ENCODE measurements at regions not wholly inside any gene's neighbourhood (a gene's known extent, or its start where the extent isn't known, plus 50 kb on each side); places are given as distances from the start of the nearest gene placed in this dataset.
"Not testable (repeated sequence)": the region's sequence is repeated elsewhere in the genome, so short reads cannot be mapped to it uniquely, and the experiment has no call there.

DNA sequence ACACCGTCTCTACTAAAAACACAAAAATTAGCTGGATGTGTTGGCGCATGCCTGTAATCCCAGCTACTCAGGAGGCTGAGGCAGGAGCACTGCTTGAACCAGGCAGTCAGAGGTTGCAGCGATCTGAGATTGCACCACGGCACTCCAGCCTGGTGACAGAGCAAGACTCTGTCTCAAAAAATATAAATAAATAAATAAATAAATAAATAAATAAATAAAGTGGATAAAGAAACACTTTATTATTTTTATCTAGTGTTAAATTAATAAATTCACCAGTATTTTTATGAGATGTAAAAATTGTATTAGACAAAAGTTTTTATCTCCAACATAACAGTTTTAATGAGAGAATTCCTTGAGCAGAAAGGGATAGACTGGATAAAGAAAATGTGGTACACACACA is 839.3 kb downstream of the DIAPH3 start:
- ATAC-seq (replicated peaks in 1 of 2); H3K36me3 Mint-ChIP-seq (ENCODE audit: insufficient read depth in 2 of 2); DNase-seq; H3K9me3 Mint-ChIP-seq; H3K27me3 Mint-ChIP-seq (ENCODE audit: low read depth); H3K4me3 Mint-ChIP-seq; H3K4me1 Mint-ChIP-seq (ENCODE audit: low read depth); H3K27ac Mint-ChIP-seq: not testable (repeated sequence)

- no peak overlapping the region for H3K4me3 Mint-ChIP-seq
- H3K27me3 Mint-ChIP-seq (ENCODE audit: low read depth), result no peaks in the 10 kb centered on the region
- DNase-seq, result no peak
- H3K27ac Mint-ChIP-seq, result no peak overlapping the region
- peaks cover 0 to 2% of the 10 kb centered on the region in 2 donors for H3K9me3 Mint-ChIP-seq
- no peaks in the 10 kb centered on the region for H3K4me1 Mint-ChIP-seq (ENCODE audit: low read depth)
- no peak for ATAC-seq (replicated peaks in 1 of 2)
- H3K36me3 Mint-ChIP-seq (ENCODE audit: insufficient read depth in 2 of 2), result no peaks in the 10 kb centered on the region
Measured at GRCh38 chr13:59326717-59327116, 837.0 kb downstream of the DIAPH3 start.

DNA sequence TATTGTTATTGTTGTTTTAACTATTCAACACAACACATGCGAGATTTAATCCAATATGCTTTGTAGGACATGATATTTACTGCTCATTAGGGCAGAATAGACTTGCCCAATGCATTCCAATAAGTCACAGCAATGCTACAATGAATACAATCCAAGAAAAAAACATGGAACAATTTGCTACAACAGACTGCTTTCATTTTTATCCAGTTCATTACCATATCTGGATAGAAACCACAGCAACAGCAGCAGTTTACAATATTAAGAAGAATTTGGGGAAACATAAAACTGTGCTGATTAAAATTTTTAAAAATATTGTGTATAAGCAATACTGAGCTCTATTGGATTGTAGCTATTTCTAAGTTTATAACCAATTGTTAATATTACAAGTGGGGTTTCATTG is 833.0 kb downstream of the DIAPH3 start:
- no peaks in the 10 kb centered on the region for H3K4me1 Mint-ChIP-seq (ENCODE audit: low read depth)
- H3K27ac Mint-ChIP-seq, result no peak overlapping the region
- no peaks in the 10 kb centered on the region for H3K27me3 Mint-ChIP-seq (ENCODE audit: low read depth)
- peaks cover 0 to 2% of the 10 kb centered on the region in 2 donors for H3K9me3 Mint-ChIP-seq
- no peak for DNase-seq
- ATAC-seq (replicated peaks in 1 of 2), result no peak
- H3K36me3 Mint-ChIP-seq (ENCODE audit: insufficient read depth in 2 of 2), result no peaks in the 10 kb centered on the region
- H3K4me3 Mint-ChIP-seq, result no peak overlapping the region

GRCh38 chr13:59332966-59333365 is 830.8 kb downstream of the DIAPH3 start:
- no peaks in the 10 kb centered on the region for H3K36me3 Mint-ChIP-seq (ENCODE audit: insufficient read depth in 2 of 2)
- H3K4me3 Mint-ChIP-seq, result no peak overlapping the region
- ATAC-seq (replicated peaks in 1 of 2), result no peak
- no peaks in the 10 kb centered on the region for H3K9me3 Mint-ChIP-seq
- no peak overlapping the region for H3K27ac Mint-ChIP-seq
- no peak for DNase-seq
- no peaks in the 10 kb centered on the region for H3K27me3 Mint-ChIP-seq (ENCODE audit: low read depth)
- H3K4me1 Mint-ChIP-seq (ENCODE audit: low read depth), result no peaks in the 10 kb centered on the region

DNA sequence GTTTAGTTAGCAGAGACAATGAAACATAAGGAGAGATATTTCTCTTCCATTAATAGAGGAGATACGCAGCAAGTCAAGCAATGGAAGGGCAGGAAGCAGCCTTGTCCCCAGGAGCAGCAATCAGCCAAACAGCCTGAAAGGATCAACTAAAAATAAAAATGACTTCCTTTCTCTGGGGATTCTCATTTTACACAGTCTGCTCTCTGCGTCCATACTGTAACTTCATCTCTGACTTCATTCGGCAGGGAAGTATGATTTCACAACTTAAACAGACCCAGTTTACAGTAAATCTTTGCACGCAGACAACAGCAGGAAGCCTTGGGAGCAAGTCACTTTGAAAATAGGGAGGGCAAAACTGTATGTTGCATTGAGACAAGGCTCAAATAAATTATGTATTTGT is 826.7 kb downstream of the DIAPH3 start:
- H3K27me3 Mint-ChIP-seq (ENCODE audit: low read depth), result no peaks in the 10 kb centered on the region

DNA sequence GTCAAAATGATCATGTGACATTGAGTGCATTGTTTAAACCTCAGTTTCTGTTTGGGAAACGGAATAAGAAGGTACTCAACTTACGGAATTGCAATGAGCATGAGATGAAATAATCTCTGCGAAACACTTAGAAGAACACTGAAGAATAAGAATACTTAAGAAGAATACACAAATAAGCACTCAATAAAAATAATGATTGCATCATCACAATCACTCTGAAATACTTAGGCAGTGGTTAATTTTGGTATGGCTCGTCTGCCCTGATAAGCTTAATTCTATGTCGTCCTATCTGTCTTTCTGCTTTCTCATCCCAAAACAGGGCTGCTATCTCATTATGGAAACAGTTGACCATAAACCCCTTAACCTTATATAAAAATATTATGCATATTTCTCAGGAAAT is 823.6 kb downstream of the DIAPH3 start:
- no peaks in the 10 kb centered on the region for H3K4me1 Mint-ChIP-seq (ENCODE audit: low read depth)
- no peaks in the 10 kb centered on the region for H3K36me3 Mint-ChIP-seq (ENCODE audit: insufficient read depth in 2 of 2)

More for the DNA sequence above, 826.7 kb downstream of the DIAPH3 start:
- H3K9me3 Mint-ChIP-seq, result no peaks in the 10 kb centered on the region
- H3K27ac Mint-ChIP-seq, result no peak overlapping the region
- ATAC-seq (replicated peaks in 1 of 2) (no peak), DNase-seq (no peak)
- no peaks in the 10 kb centered on the region for H3K4me1 Mint-ChIP-seq (ENCODE audit: low read depth)
- H3K36me3 Mint-ChIP-seq (ENCODE audit: insufficient read depth in 2 of 2), result no peaks in the 10 kb centered on the region
- no peak overlapping the region for H3K4me3 Mint-ChIP-seq

GRCh38 chr13:59340581-59340980 is 823.1 kb downstream of the DIAPH3 start:
- Mint-ChIP-seq H3K36me3 (ENCODE audit: insufficient read depth in 2 of 2) (no peaks in the 10 kb centered on the region), H3K4me1 (ENCODE audit: low read depth) (no peaks in the 10 kb centered on the region), H3K4me3 (no peak overlapping the region), H3K27ac (no peak overlapping the region), H3K9me3 (no peaks in the 10 kb centered on the region), H3K27me3 (ENCODE audit: low read depth) (no peaks in the 10 kb centered on the region)
- DNase-seq (no peak), ATAC-seq (replicated peaks in 1 of 2) (no peak)

More for the DNA sequence above, 823.6 kb downstream of the DIAPH3 start:
- Mint-ChIP-seq H3K27ac (no peak overlapping the region), H3K9me3 (no peaks in the 10 kb centered on the region), H3K27me3 (ENCODE audit: low read depth) (no peaks in the 10 kb centered on the region), H3K4me3 (no peak overlapping the region)
- ATAC-seq (replicated peaks in 1 of 2) (no peak), DNase-seq (no peak)

GRCh38 chr13:59342400-59342799 is 821.3 kb downstream of the DIAPH3 start:
- no peaks in the 10 kb centered on the region for H3K36me3 Mint-ChIP-seq (ENCODE audit: insufficient read depth in 2 of 2)

GRCh38 chr13:59343132-59343531 is 820.6 kb downstream of the DIAPH3 start:
- DNase-seq, result no peak
- H3K4me1 Mint-ChIP-seq (ENCODE audit: low read depth), result no peaks in the 10 kb centered on the region
- no peaks in the 10 kb centered on the region for H3K27me3 Mint-ChIP-seq (ENCODE audit: low read depth)
- ATAC-seq (replicated peaks in 1 of 2), result no peak
- no peaks in the 10 kb centered on the region for H3K36me3 Mint-ChIP-seq (ENCODE audit: insufficient read depth in 2 of 2)
- H3K9me3 Mint-ChIP-seq, result no peaks in the 10 kb centered on the region
- H3K27ac Mint-ChIP-seq, result no peak overlapping the region
- no peak overlapping the region for H3K4me3 Mint-ChIP-seq

More at GRCh38 chr13:59342400-59342799, 821.3 kb downstream of the DIAPH3 start:
- Mint-ChIP-seq H3K4me3 (no peak overlapping the region), H3K27me3 (ENCODE audit: low read depth) (no peaks in the 10 kb centered on the region), H3K4me1 (ENCODE audit: low read depth) (no peaks in the 10 kb centered on the region), H3K9me3 (no peaks in the 10 kb centered on the region), H3K27ac (no peak overlapping the region)
- ATAC-seq (replicated peaks in 1 of 2), result no peak
- no peak for DNase-seq

DNA sequence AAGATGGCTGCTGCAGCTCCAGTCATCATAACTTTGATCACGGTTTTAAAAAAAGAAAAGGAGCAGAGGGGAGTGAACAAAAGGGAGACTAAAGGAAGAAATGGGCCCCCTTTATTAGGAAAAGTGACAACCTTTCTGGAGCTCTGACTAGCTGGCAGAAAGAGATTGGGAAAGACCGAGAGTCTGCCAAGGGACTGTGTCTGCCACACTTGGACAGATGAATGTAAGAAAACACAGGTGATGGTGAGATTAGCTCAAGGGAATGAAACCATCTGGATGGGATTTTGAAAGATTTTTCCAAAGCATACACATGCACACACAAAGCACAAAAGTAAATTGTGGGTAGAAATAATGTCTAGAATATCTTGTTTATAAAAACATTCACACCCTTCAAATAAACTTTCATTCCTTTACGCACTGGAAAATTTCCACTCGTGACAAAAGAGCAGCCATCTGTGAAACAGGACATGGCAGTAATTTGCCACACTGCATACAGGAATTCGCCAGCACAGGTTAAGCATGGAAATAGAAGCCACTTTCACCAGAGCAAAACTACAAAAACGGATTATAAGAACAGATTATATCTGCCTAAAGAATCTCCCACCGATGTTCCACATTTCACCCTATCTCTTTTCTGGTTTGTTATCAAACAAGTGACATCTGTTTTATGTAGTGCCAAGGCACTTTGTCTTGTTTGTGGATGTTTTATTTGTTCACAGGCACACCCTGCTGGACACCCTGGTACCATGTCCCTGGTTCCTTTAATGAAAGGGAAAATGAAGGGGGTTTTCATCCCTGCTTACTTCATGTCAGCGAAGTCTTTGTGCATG is 819.5 kb downstream of the DIAPH3 start:
- H3K9me3 Mint-ChIP-seq, result no peaks in the 10 kb centered on the region

DNA sequence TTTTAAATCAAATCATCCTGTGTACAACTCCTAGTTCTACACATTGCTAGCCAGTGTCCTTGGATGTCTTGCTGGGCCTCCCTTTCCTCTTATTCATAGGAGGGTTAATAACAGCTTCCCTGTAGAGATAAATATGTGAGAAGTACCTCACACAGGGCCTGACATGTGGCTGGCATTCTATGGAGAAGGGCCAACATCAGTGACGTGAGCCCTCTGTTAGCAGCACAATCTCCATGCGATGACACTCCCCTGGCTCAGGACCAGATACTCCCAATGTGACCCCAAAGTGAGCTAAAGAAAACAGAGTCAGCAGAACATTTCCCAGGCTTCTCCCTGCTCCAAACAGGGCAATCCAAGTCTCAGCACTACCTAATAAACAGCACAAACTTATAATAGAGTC is 818.4 kb downstream of the DIAPH3 start:
- no peak overlapping the region for H3K4me3 Mint-ChIP-seq
- no peak overlapping the region for H3K27ac Mint-ChIP-seq
- H3K27me3 Mint-ChIP-seq (ENCODE audit: low read depth), result peaks cover 9% of the 10 kb centered on the region
- H3K36me3 Mint-ChIP-seq (ENCODE audit: insufficient read depth in 2 of 2), result no peaks in the 10 kb centered on the region
- no peaks in the 10 kb centered on the region for H3K9me3 Mint-ChIP-seq
- no peaks in the 10 kb centered on the region for H3K4me1 Mint-ChIP-seq (ENCODE audit: low read depth)
- ATAC-seq (replicated peaks in 1 of 2) (no peak), DNase-seq (no peak)

More for the DNA sequence above, 819.5 kb downstream of the DIAPH3 start:
- H3K4me1 Mint-ChIP-seq (ENCODE audit: low read depth), result no peaks in the 10 kb centered on the region
- no peaks in the 10 kb centered on the region for H3K36me3 Mint-ChIP-seq (ENCODE audit: insufficient read depth in 2 of 2)
- H3K27me3 Mint-ChIP-seq (ENCODE audit: low read depth), result peaks cover 6% of the 10 kb centered on the region
- DNase-seq (no peak), ATAC-seq (replicated peaks in 1 of 2) (no peak)
- H3K27ac Mint-ChIP-seq, result no peak overlapping the region
- H3K4me3 Mint-ChIP-seq, result no peak overlapping the region

DNA sequence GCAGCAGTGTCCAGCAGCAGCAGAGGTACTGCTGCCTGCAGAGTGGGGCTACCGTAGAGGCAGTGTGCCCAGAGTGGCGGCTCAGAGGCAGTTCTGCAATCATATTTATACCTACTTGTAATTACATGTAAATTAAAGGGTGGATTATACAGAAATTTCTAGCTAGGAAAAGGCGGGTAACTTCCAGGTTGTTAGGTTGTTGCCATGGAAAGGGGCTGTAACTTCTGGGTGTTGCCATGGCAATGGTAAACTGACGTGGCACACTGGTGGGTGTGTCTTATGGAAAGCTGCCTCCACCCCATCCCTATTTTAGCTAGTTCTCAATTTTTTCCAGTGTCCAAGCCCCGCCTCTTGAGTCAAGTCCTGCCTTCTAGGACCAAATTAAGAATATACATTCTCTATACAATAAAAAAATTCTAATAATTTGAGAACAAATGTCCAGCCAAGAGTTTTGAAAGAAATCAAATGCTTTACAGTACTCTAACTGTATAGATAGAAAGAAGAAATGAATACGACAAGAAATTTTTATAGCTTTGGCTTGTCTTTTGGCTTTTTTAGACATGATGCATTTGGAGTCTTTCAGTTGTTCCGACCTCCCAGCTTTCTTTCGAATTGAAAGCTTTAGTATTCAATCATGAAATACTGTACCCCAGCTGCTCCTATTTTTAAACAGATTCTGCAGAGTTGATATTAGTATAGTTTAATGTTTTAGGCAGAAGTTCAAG is 816.6 kb downstream of the DIAPH3 start:
- no peak overlapping the region for H3K4me3 Mint-ChIP-seq
- peaks cover 9% of the 10 kb centered on the region for H3K27me3 Mint-ChIP-seq (ENCODE audit: low read depth)
- no peaks in the 10 kb centered on the region for H3K4me1 Mint-ChIP-seq (ENCODE audit: low read depth)
- H3K9me3 Mint-ChIP-seq, result no peaks in the 10 kb centered on the region
- H3K36me3 Mint-ChIP-seq (ENCODE audit: insufficient read depth in 2 of 2), result no peaks in the 10 kb centered on the region
- H3K27ac Mint-ChIP-seq, result no peak overlapping the region
- ATAC-seq (replicated peaks in 1 of 2), result no peak
- DNase-seq, result no peak

DNA sequence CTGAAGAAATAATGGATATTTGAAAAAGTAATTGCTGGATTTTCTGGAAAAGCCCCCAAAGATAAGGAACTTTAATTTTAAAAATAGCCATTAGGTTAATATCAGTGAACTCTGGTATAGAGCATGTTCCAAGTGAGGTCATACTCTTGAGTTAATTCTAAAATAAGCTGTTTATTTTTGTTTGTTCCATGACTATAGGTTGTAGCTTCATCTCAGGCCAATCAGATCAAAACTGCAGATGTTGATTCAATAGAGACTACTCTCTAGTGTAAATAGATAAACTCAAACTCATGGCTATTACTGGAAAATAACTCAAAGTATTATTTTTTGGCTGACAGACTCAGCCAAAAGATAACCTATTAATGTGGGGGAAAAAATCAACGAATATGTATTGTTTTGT is 815.1 kb downstream of the DIAPH3 start:
- no peaks in the 10 kb centered on the region for H3K4me1 Mint-ChIP-seq (ENCODE audit: low read depth)
- H3K4me3 Mint-ChIP-seq, result no peak overlapping the region
- H3K27me3 Mint-ChIP-seq (ENCODE audit: low read depth), result peaks cover 9% of the 10 kb centered on the region
- H3K9me3 Mint-ChIP-seq, result no peaks in the 10 kb centered on the region
- DNase-seq (no peak), ATAC-seq (replicated peaks in 1 of 2) (no peak)
- H3K27ac Mint-ChIP-seq, result no peak overlapping the region
- H3K36me3 Mint-ChIP-seq (ENCODE audit: insufficient read depth in 2 of 2), result no peaks in the 10 kb centered on the region
